ENCODE measurements at regions not wholly inside any gene's neighbourhood (a gene's known extent, or its start where the extent isn't known, plus 50 kb on each side); places are given as distances from the start of the nearest gene placed in this dataset.

- H3K9me2 ChIP-seq (replicated peaks; ENCODE audit: insufficient read depth, low read length), result no peaks in the 10 kb centered on the region
- H3K4me1 ChIP-seq (ENCODE audit: low read length), result no peaks in the 10 kb centered on the region
- no peaks in the 10 kb centered on the region for H3K36me3 ChIP-seq (ENCODE audit: insufficient read depth, low read length)
- no peak overlapping the region for H3K4me2 ChIP-seq (ENCODE audit: low read depth, low read length, poor library complexity, severe bottlenecking)
- no peak overlapping the region for H2AFZ ChIP-seq (ENCODE audit: low read length)
- H3K9ac ChIP-seq (ENCODE audit: low read length), result no peak overlapping the region
- H3K9me3 ChIP-seq (ENCODE audit: low read length), result no peaks in the 10 kb centered on the region
- no peak for DNase-seq
- no peak overlapping the region for H3K4me3 ChIP-seq (ENCODE audit: low read length)
- no peaks in the 10 kb centered on the region for H3K27me3 ChIP-seq (ENCODE audit: low read length)
- H3K27ac ChIP-seq (ENCODE audit: low read length), result no peak overlapping the region
- no peaks in the 10 kb centered on the region for H3K79me2 ChIP-seq (ENCODE audit: low read length)
- H4K20me1 ChIP-seq (ENCODE audit: insufficient read depth, low read depth, low read length), result no peaks in the 10 kb centered on the region
These were observed 397.4 kb upstream of the AZI2 start for GRCh38 chr3:28745916-28746617.

GRCh38 chr3:28746990-28747389, 398.4 kb upstream of the AZI2 start:
- H3K36me3 ChIP-seq (ENCODE audit: insufficient read depth, low read length), result no peaks in the 10 kb centered on the region
- no peak overlapping the region for H3K4me2 ChIP-seq (ENCODE audit: low read depth, low read length, poor library complexity, severe bottlenecking)
- H3K4me1 ChIP-seq (ENCODE audit: low read length), result no peaks in the 10 kb centered on the region
- no peaks in the 10 kb centered on the region for H3K79me2 ChIP-seq (ENCODE audit: low read length)
- no peak overlapping the region for H2AFZ ChIP-seq (ENCODE audit: low read length)
- no peaks in the 10 kb centered on the region for H4K20me1 ChIP-seq (ENCODE audit: insufficient read depth, low read depth, low read length)
- no peak for DNase-seq
- H3K9ac ChIP-seq (ENCODE audit: low read length), result no peak overlapping the region
- H3K27ac ChIP-seq (ENCODE audit: low read length), result no peak overlapping the region
- no peak overlapping the region for H3K4me3 ChIP-seq (ENCODE audit: low read length)
- no peaks in the 10 kb centered on the region for H3K9me3 ChIP-seq (ENCODE audit: low read length)
- no peaks in the 10 kb centered on the region for H3K27me3 ChIP-seq (ENCODE audit: low read length)
- no peaks in the 10 kb centered on the region for H3K9me2 ChIP-seq (replicated peaks; ENCODE audit: insufficient read depth, low read length)

- Histone ChIP-seq H3K36me3 (ENCODE audit: insufficient read depth, low read length) (no peaks in the 10 kb centered on the region), H3K27ac (ENCODE audit: low read length) (no peak overlapping the region), H3K4me3 (ENCODE audit: low read length) (no peak overlapping the region), H3K9me2 (replicated peaks; ENCODE audit: insufficient read depth, low read length) (no peaks in the 10 kb centered on the region), H3K4me2 (ENCODE audit: low read depth, low read length, poor library complexity, severe bottlenecking) (no peak overlapping the region), H3K79me2 (ENCODE audit: low read length) (no peaks in the 10 kb centered on the region), H3K27me3 (ENCODE audit: low read length) (no peaks in the 10 kb centered on the region), H2AFZ (ENCODE audit: low read length) (no peak overlapping the region), H4K20me1 (ENCODE audit: insufficient read depth, low read depth, low read length) (no peaks in the 10 kb centered on the region), H3K4me1 (ENCODE audit: low read length) (no peaks in the 10 kb centered on the region), H3K9ac (ENCODE audit: low read length) (no peak overlapping the region), H3K9me3 (ENCODE audit: low read length) (no peaks in the 10 kb centered on the region)
- DNase-seq, result no peak
These were observed 403.2 kb upstream of the AZI2 start for GRCh38 chr3:28751864-28752263.

- Histone ChIP-seq H3K4me2 (ENCODE audit: low read depth, low read length, poor library complexity, severe bottlenecking) (no peak overlapping the region), H3K27ac (ENCODE audit: low read length) (no peak overlapping the region), H3K9ac (ENCODE audit: low read length) (no peak overlapping the region), H3K79me2 (ENCODE audit: low read length) (no peaks in the 10 kb centered on the region), H2AFZ (ENCODE audit: low read length) (no peak overlapping the region), H3K27me3 (ENCODE audit: low read length) (no peaks in the 10 kb centered on the region), H4K20me1 (ENCODE audit: insufficient read depth, low read depth, low read length) (no peaks in the 10 kb centered on the region), H3K4me1 (ENCODE audit: low read length) (no peaks in the 10 kb centered on the region), H3K36me3 (ENCODE audit: insufficient read depth, low read length) (no peaks in the 10 kb centered on the region), H3K9me3 (ENCODE audit: low read length) (no peaks in the 10 kb centered on the region), H3K4me3 (ENCODE audit: low read length) (no peak overlapping the region), H3K9me2 (replicated peaks; ENCODE audit: insufficient read depth, low read length) (no peaks in the 10 kb centered on the region)
- no peak for DNase-seq
These were observed 403.7 kb upstream of the AZI2 start for GRCh38 chr3:28752290-28752689.

GRCh38 chr3:28756056-28756455, 407.4 kb upstream of the AZI2 start:
- no peaks in the 10 kb centered on the region for H4K20me1 ChIP-seq (ENCODE audit: insufficient read depth, low read depth, low read length)
- H3K9me3 ChIP-seq (ENCODE audit: low read length), result no peaks in the 10 kb centered on the region
- no peaks in the 10 kb centered on the region for H3K79me2 ChIP-seq (ENCODE audit: low read length)
- no peaks in the 10 kb centered on the region for H3K36me3 ChIP-seq (ENCODE audit: insufficient read depth, low read length)
- H3K27me3 ChIP-seq (ENCODE audit: low read length), result no peaks in the 10 kb centered on the region
- no peak overlapping the region for H3K4me3 ChIP-seq (ENCODE audit: low read length)
- no peak for DNase-seq
- no peaks in the 10 kb centered on the region for H3K9me2 ChIP-seq (replicated peaks; ENCODE audit: insufficient read depth, low read length)
- no peaks in the 10 kb centered on the region for H3K4me1 ChIP-seq (ENCODE audit: low read length)
- no peak overlapping the region for H3K4me2 ChIP-seq (ENCODE audit: low read depth, low read length, poor library complexity, severe bottlenecking)
- no peak overlapping the region for H3K9ac ChIP-seq (ENCODE audit: low read length)
- H3K27ac ChIP-seq (ENCODE audit: low read length), result no peak overlapping the region
- H2AFZ ChIP-seq (ENCODE audit: low read length), result no peak overlapping the region

- Histone ChIP-seq H3K4me2 (ENCODE audit: low read depth, low read length, poor library complexity, severe bottlenecking) (no peak overlapping the region), H3K36me3 (ENCODE audit: insufficient read depth, low read length) (no peaks in the 10 kb centered on the region), H3K9ac (ENCODE audit: low read length) (no peak overlapping the region), H3K79me2 (ENCODE audit: low read length) (no peaks in the 10 kb centered on the region), H3K9me2 (replicated peaks; ENCODE audit: insufficient read depth, low read length) (0 out of 2 replicates have a peak, but pooled peaks cover 6% of the 10 kb centered on the region), H4K20me1 (ENCODE audit: insufficient read depth, low read depth, low read length) (no peaks in the 10 kb centered on the region), H3K27ac (ENCODE audit: low read length) (no peak overlapping the region), H2AFZ (ENCODE audit: low read length) (no peak overlapping the region), H3K4me1 (ENCODE audit: low read length) (no peaks in the 10 kb centered on the region), H3K9me3 (ENCODE audit: low read length) (0 out of 2 replicates have a peak, but pooled peaks cover 4% of the 10 kb centered on the region), H3K4me3 (ENCODE audit: low read length) (no peak overlapping the region), H3K27me3 (ENCODE audit: low read length) (no peaks in the 10 kb centered on the region)
- no peak for DNase-seq
These were observed 409.5 kb upstream of the AZI2 start for GRCh38 chr3:28758115-28758514.

GRCh38 chr3:28761375-28761774, 412.8 kb upstream of the AZI2 start:
- Histone ChIP-seq H3K4me1 (ENCODE audit: low read length) (no peaks in the 10 kb centered on the region), H3K9me2 (replicated peaks; ENCODE audit: insufficient read depth, low read length) (0 out of 2 replicates have a peak, but pooled peaks cover 6% of the 10 kb centered on the region), H3K27ac (ENCODE audit: low read length) (no peak overlapping the region), H4K20me1 (ENCODE audit: insufficient read depth, low read depth, low read length) (no peaks in the 10 kb centered on the region), H3K4me2 (ENCODE audit: low read depth, low read length, poor library complexity, severe bottlenecking) (no peak overlapping the region), H3K9me3 (ENCODE audit: low read length) (peaks cover 8% of the 10 kb centered on the region; the same call in 1 of the 2 replicates), H3K27me3 (ENCODE audit: low read length) (no peaks in the 10 kb centered on the region), H3K4me3 (ENCODE audit: low read length) (no peak overlapping the region), H3K36me3 (ENCODE audit: insufficient read depth, low read length) (no peaks in the 10 kb centered on the region), H3K9ac (ENCODE audit: low read length) (no peak overlapping the region), H3K79me2 (ENCODE audit: low read length) (no peaks in the 10 kb centered on the region), H2AFZ (ENCODE audit: low read length) (no peak overlapping the region)
- no peak for DNase-seq

GRCh38 chr3:28765194-28765593, 416.6 kb upstream of the AZI2 start:
- Histone ChIP-seq H4K20me1 (ENCODE audit: insufficient read depth, low read depth, low read length) (no peaks in the 10 kb centered on the region), H3K4me2 (ENCODE audit: low read depth, low read length, poor library complexity, severe bottlenecking) (no peak overlapping the region), H3K27me3 (ENCODE audit: low read length) (no peaks in the 10 kb centered on the region), H3K9me2 (replicated peaks; ENCODE audit: insufficient read depth, low read length) (0 out of 2 replicates have a peak, but pooled peaks cover 6% of the 10 kb centered on the region), H3K9ac (ENCODE audit: low read length) (no peak overlapping the region), H3K79me2 (ENCODE audit: low read length) (no peaks in the 10 kb centered on the region), H3K9me3 (ENCODE audit: low read length) (peaks cover 11% of the 10 kb centered on the region; the same call in 1 of the 2 replicates), H3K27ac (ENCODE audit: low read length) (no peak overlapping the region), H3K36me3 (ENCODE audit: insufficient read depth, low read length) (no peaks in the 10 kb centered on the region), H2AFZ (ENCODE audit: low read length) (no peak overlapping the region), H3K4me1 (ENCODE audit: low read length) (no peaks in the 10 kb centered on the region), H3K4me3 (ENCODE audit: low read length) (no peak overlapping the region)
- DNase-seq, result no peak
